SH-SY5Y (cell line): ENCODE measurements at regions not wholly inside any gene's neighbourhood (a gene's known extent, or its start where the extent isn't known, plus 50 kb on each side); places are given as distances from the start of the nearest gene placed in this dataset.

Source experiments
- GATA2 ChIP-seq: IDR thresholded peaks from 2 replicates; pipeline ENCODE4 v1.6.1; 2011; ENCODE audit warnings: mild to moderate bottlenecking, low read depth, low read length
- GATA3 ChIP-seq: IDR thresholded peaks from 2 replicates; pipeline ENCODE4 v1.6.1; 2011; ENCODE audit warnings: low read depth, mild to moderate bottlenecking, low read length, moderate library complexity

DNA sequence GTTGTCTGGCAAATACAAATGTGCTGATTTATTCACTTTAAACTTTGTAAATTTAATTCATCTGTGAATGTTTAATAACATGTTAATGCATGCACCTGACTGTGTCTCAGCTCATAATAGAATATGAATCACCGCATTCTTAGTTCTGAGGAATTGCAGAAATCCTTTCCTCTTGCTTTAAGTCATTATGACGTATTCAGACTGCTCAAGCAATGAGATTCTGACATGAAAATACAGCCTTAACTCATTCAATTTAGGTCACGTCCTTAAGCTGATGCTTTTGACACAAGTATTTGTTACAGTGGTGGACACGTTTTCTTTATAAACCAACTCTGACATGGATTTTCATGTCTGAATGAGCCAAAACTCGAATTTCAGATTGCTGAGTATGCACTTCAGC is 541.0 kb upstream of the KLF12 start:
- TF ChIP-seq GATA3 (no peak), GATA2 (no peak)
